SH-SY5Y (cell line): ENCODE measurements at regions not wholly inside any gene's neighbourhood (a gene's known extent, or its start where the extent isn't known, plus 50 kb on each side); places are given as distances from the start of the nearest gene placed in this dataset.

ENCODE experiments used
- GATA2 ChIP-seq: IDR thresholded peaks from 2 replicates; pipeline ENCODE4 v1.6.1; 2011; ENCODE audit warnings: mild to moderate bottlenecking, low read depth, low read length
- GATA3 ChIP-seq: IDR thresholded peaks from 2 replicates; pipeline ENCODE4 v1.6.1; 2011; ENCODE audit warnings: low read depth, mild to moderate bottlenecking, low read length, moderate library complexity

DNA sequence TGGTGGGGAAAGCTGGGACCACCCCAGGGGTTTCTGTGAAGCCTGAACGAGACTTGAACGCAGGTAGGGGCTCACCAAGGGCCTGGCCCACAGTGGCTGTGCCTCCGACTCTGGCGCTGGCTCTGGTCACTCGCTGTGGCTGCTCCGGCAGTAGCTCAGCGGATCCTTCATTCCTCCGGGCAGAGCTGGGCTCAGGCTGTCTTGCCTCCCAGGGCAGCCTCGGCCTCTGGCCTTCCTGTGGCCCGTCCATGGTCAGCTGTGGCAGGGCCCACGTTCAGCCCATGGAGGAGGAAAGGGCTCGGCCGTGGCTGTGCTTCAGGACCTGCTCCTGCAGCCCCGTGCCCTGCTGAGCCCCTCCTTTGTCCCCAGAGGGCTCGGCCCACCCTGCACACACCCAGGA is 162.9 kb upstream of the C1orf174 start:
- TF ChIP-seq GATA2 (no peak), GATA3 (no peak)
